IMR-90 (cell line): ENCODE measurements at regions not wholly inside any gene's neighbourhood (a gene's known extent, or its start where the extent isn't known, plus 50 kb on each side); places are given as distances from the start of the nearest gene placed in this dataset.

ENCODE experiments used
- ATAC-seq: fragments of 200-7000 bp; cut with Tn5 transposase; 2 replicates; pipeline ENCODE4 v1.9.1; 2020; ENCODE audit warnings: low read depth, mild to moderate bottlenecking, moderate library complexity
- BruUV-seq: library from RNA; stranded (reverse); fragments of 400-500 nt; replicated peaks from 2 replicates; lab custom pipeline; 2021; lab: Mats Ljungman, UMichigan
- CTCF ChIA-PET: fragments of 300-600 bp; formaldehyde crosslinking; extraction: SDS; loops from one replicate; lab custom pipeline; 2021; ENCODE audit warnings: antibody characterized with exemption; lab: Yijun Ruan, JAX
- POLR2A ChIA-PET: fragments of 300-600 bp; sonication (Branson Sonifier 250); formaldehyde crosslinking; loops from one replicate; lab custom pipeline; 2022; ENCODE audit warnings: antibody characterized with exemption; ENCODE audit not compliant: unreplicated experiment; lab: Charles Lee
- DNase-seq: peaks from one replicate; pipeline ENCODE4 v3.0.0; 2013
- H2AFZ ChIP-seq: replicated peaks from 2 replicates; pipeline ENCODE3; 2013; ENCODE audit warnings: low read length, mild to moderate bottlenecking; ENCODE audit not compliant: poor library complexity
- H2AK5ac ChIP-seq: 2 replicates; pipeline ENCODE4 v1.6.1; 2013; ENCODE audit warnings: low read depth, low read length, inconsistent platforms
- H2AK9ac ChIP-seq: replicated peaks from 2 replicates; pipeline ENCODE3; 2013; ENCODE audit warnings: mild to moderate bottlenecking, low read depth, low read length, moderate library complexity; ENCODE audit not compliant: poor library complexity
- H2BK120ac ChIP-seq: 2 replicates; pipeline ENCODE4 v1.6.1; 2013; ENCODE audit warnings: low read depth, low read length, inconsistent platforms
- H2BK15ac ChIP-seq: 3 replicates; pipeline ENCODE4 v1.6.1; 2013; ENCODE audit warnings: low read depth, low read length, inconsistent platforms
- H2BK20ac ChIP-seq: 2 replicates; pipeline ENCODE4 v1.6.1; 2013; ENCODE audit warnings: low read depth, mild to moderate bottlenecking, inconsistent platforms, low read length, moderate library complexity
- H2BK5ac ChIP-seq: 2 replicates; pipeline ENCODE4 v1.6.1; 2013; ENCODE audit warnings: mild to moderate bottlenecking, low read depth, low read length, inconsistent platforms; ENCODE audit not compliant: poor library complexity, severe bottlenecking
- H3K14ac ChIP-seq: replicated peaks from 2 replicates; pipeline ENCODE4 v1.6.1; 2013; ENCODE audit warnings: low read depth, low read length, inconsistent platforms
- H3K18ac ChIP-seq: 2 replicates; pipeline ENCODE4 v1.6.1; 2013; ENCODE audit warnings: low read depth, low read length, control low read depth
- H3K23ac ChIP-seq: 2 replicates; pipeline ENCODE4 v1.6.1; 2013; ENCODE audit warnings: low read depth, low read length, inconsistent platforms
- H3K27ac ChIP-seq: 2 replicates; pipeline ENCODE4 v1.5.1; 2013; ENCODE audit warnings: mild to moderate bottlenecking, control low read depth, low read length; ENCODE audit not compliant: insufficient read depth
- H3K27me3 ChIP-seq: 2 replicates; pipeline ENCODE4 v1.6.1; 2013; ENCODE audit warnings: low read length; ENCODE audit not compliant: control insufficient read depth, insufficient read depth
- H3K36me3 ChIP-seq: 2 replicates; pipeline ENCODE4 v1.6.1; 2013; ENCODE audit warnings: low read length, mixed read lengths; ENCODE audit not compliant: control insufficient read depth, insufficient read depth
- H3K4ac ChIP-seq: 2 replicates; pipeline ENCODE4 v1.6.1; 2013; ENCODE audit warnings: low read depth, low read length, inconsistent platforms
- H3K4me1 ChIP-seq: 2 replicates; pipeline ENCODE4 v1.6.1; 2013; ENCODE audit warnings: low read length, mixed read lengths; ENCODE audit not compliant: control insufficient read depth, insufficient read depth
- H3K4me2 ChIP-seq: 2 replicates; pipeline ENCODE4 v1.6.1; 2013; ENCODE audit warnings: low read depth, mild to moderate bottlenecking, control low read depth, low read length, moderate library complexity
- H3K4me3 ChIP-seq: 2 replicates; pipeline ENCODE4 v1.5.1; 2013; ENCODE audit warnings: low read depth, mild to moderate bottlenecking, control low read depth, low read length, moderate library complexity; ENCODE audit not compliant: insufficient read depth
- H3K56ac ChIP-seq: 2 replicates; pipeline ENCODE4 v1.6.1; 2013; ENCODE audit warnings: low read length, inconsistent platforms; ENCODE audit not compliant: insufficient read depth; ENCODE audit errors: extremely low read depth
- H3K79me1 ChIP-seq, 2 experiments: 2 replicates each; pipeline ENCODE4 v1.6.1; 2013; ENCODE audit warnings: low read length in 2 of 2, inconsistent platforms in 1 of 2, low read depth in 1 of 2
- H3K9ac ChIP-seq: 2 replicates; pipeline ENCODE4 v1.6.1; 2013; ENCODE audit warnings: low read depth, low read length, control low read depth
- H3K9me1 ChIP-seq: 2 replicates; pipeline ENCODE4 v1.6.1; 2013; ENCODE audit warnings: low read length, inconsistent platforms; ENCODE audit not compliant: insufficient read depth
- H3K9me3 ChIP-seq: 2 replicates; pipeline ENCODE4 v1.6.1; 2013; ENCODE audit warnings: low read length; ENCODE audit not compliant: control insufficient read depth, insufficient read depth
- H4K20me1 ChIP-seq: 2 replicates; pipeline ENCODE4 v1.6.1; 2013; ENCODE audit warnings: low read length, inconsistent platforms; ENCODE audit not compliant: insufficient read depth
- H4K5ac ChIP-seq: 2 replicates; pipeline ENCODE4 v1.6.1; 2013; ENCODE audit warnings: mild to moderate bottlenecking, low read depth, low read length, control low read depth
- H4K8ac ChIP-seq, 2 experiments: 2 replicates each; pipeline ENCODE4 v1.6.1; 2013; ENCODE audit warnings: low read depth in 2 of 2, low read length in 2 of 2, control low read depth in 1 of 2, inconsistent platforms in 1 of 2
- H4K91ac ChIP-seq: 2 replicates; pipeline ENCODE4 v1.6.1; 2013; ENCODE audit warnings: low read depth, low read length, inconsistent platforms; ENCODE audit not compliant: insufficient read depth
- BHLHE40 ChIP-seq: fragments of 150-350 bp; IDR thresholded peaks from 2 replicates; pipeline ENCODE4 v1.6.1; 2016; ENCODE audit warnings: mild to moderate bottlenecking, low read depth, low read length
- CEBPB ChIP-seq: IDR thresholded peaks from 2 replicates; pipeline ENCODE4 v1.6.1; 2012; ENCODE audit warnings: low read depth, low read length, improper control_type of control experiment
- ELK1 ChIP-seq: fragments of 150-350 bp; IDR thresholded peaks from 2 replicates; pipeline ENCODE4 v1.6.1; 2016; ENCODE audit warnings: low read depth, mild to moderate bottlenecking, low read length, moderate library complexity, borderline replicate concordance
- FOS ChIP-seq: fragments of 150-350 bp; IDR thresholded peaks from 2 replicates; pipeline ENCODE4 v1.6.1; 2016; ENCODE audit warnings: low read depth, low read length
- MAFK ChIP-seq: IDR thresholded peaks from 2 replicates; pipeline ENCODE4 v1.6.1; 2012; ENCODE audit warnings: low read depth, low read length, improper control_type of control experiment
- MAZ ChIP-seq: IDR thresholded peaks from 2 replicates; pipeline ENCODE4 v1.6.1; 2012; ENCODE audit warnings: low read depth, mild to moderate bottlenecking, low read length, improper control_type of control experiment, moderate library complexity, borderline replicate concordance
- MXI1 ChIP-seq: IDR thresholded peaks from 2 replicates; pipeline ENCODE4 v1.6.1; 2012; ENCODE audit warnings: low read depth, mild to moderate bottlenecking, low read length, moderate library complexity, borderline replicate concordance
- NFE2L2 ChIP-seq: fragments of 150-350 bp; IDR thresholded peaks from 2 replicates; pipeline ENCODE4 v1.6.1; 2016; ENCODE audit warnings: low read depth, mild to moderate bottlenecking, low read length
- POLR2A ChIP-seq: IDR thresholded peaks from 2 replicates; pipeline ENCODE4 v1.6.1; 2012; ENCODE audit warnings: mild to moderate bottlenecking, low read depth, low read length
- RAD21 ChIP-seq: IDR thresholded peaks from 2 replicates; pipeline ENCODE4 v1.6.1; 2012; ENCODE audit warnings: low read length, improper control_type of control experiment
- RCOR1 ChIP-seq: IDR thresholded peaks from 2 replicates; pipeline ENCODE4 v1.6.1; 2012; ENCODE audit warnings: mild to moderate bottlenecking, low read length, improper control_type of control experiment; ENCODE audit not compliant: insufficient replicate concordance
- SMC3 ChIP-seq: fragments of 150-350 bp; IDR thresholded peaks from 2 replicates; pipeline ENCODE4 v1.6.1; 2016; ENCODE audit warnings: low read depth, mild to moderate bottlenecking, antibody characterized with exemption, low read length, moderate library complexity
- USF2 ChIP-seq: fragments of 150-350 bp; IDR thresholded peaks from 2 replicates; pipeline ENCODE4 v1.6.1; 2017; ENCODE audit warnings: mild to moderate bottlenecking, antibody characterized with exemption, low read length, low read depth
- WGBS, 2 experiments: methylation state at CpG; one replicate each; pipeline versions ENCODE4 v1.1.5 to v1.1.7; 2013; ENCODE audit warnings: missing lambda C conversion rate in 2 of 2; ENCODE audit not compliant: insufficient read length in 1 of 2; ENCODE audit errors: extremely low coverage in 2 of 2; 5-methylcytosine and 5-hydroxymethylcytosine counted together
- dilution Hi-C: fragments of 300-500 bp; cut with HindIII; formaldehyde crosslinking; loops from one replicate; pipeline ENCODE4 v1.14.3; 2018; ENCODE audit warnings: low sequenced_read_pairs; ENCODE audit not compliant: unreplicated experiment
- in situ Hi-C: fragments of 300-500 bp; cut with MboI; formaldehyde crosslinking; loops from 3 replicates; pipeline ENCODE4 v1.14.3; 2019; ENCODE audit warnings: low sequenced_read_pairs, inconsistent platforms, mixed read lengths
- intact Hi-C: fragments of 100-400 bp; cut with micrococcal nuclease; formaldehyde crosslinking; loops from 2 replicates; pipeline ENCODE4 v1.10.0; 2022

GRCh38 chr2:150137338-150138069 is 350.0 kb downstream of the RND3 start:
- CTCF ChIA-PET, result no interaction called here
- TF ChIP-seq MAZ (no peak), USF2 (no peak), ELK1 (no peak), RCOR1 (no peak), MAFK (no peak), FOS (no peak), BHLHE40 (no peak), MXI1 (no peak), POLR2A (no peak), RAD21 (no peak), SMC3 (no peak), CEBPB (no peak), NFE2L2 (no peak)
- Histone ChIP-seq H3K9ac (no peak overlapping the region), H2BK5ac (no peak overlapping the region), H4K20me1 (no peaks in the 10 kb centered on the region), H3K36me3 (no peaks in the 10 kb centered on the region), H3K4me2 (no peak overlapping the region), H3K9me1 (peaks cover 4% of the 10 kb centered on the region), H2BK120ac (no peak overlapping the region), H4K8ac (no peak overlapping the region), H3K4me3 (no peak overlapping the region), H3K79me1 (no peaks in the 10 kb centered on the region), H4K91ac (no peak overlapping the region), H2AFZ (no peak overlapping the region), H3K56ac (no peak overlapping the region), H2AK9ac (no peak overlapping the region), H2AK5ac (no peak overlapping the region), H3K23ac (no peak overlapping the region), H3K9me3 (no peaks in the 10 kb centered on the region), H2BK15ac (no peak overlapping the region), H3K4ac (no peak overlapping the region), H4K5ac (no peak overlapping the region), H2BK20ac (no peak overlapping the region), H3K18ac (no peak overlapping the region), H3K4me1 (peaks cover 7% of the 10 kb centered on the region), H3K27me3 (no peaks in the 10 kb centered on the region), H3K27ac (no peak overlapping the region), H3K14ac (no peak overlapping the region; the same call in 1 of the 2 replicates)
- dilution Hi-C loops (no loop called here), intact Hi-C loops (loop anchor here (10.0 kb wide), 1 partner anchor 327 kb away; no protein-coding TSS in a partner anchor), in situ Hi-C loops (loop anchor here (25.0 kb wide), 2 partner anchors 325 to 1100 kb away; no protein-coding TSS in a partner anchor)
- BruUV-seq, result no TSS peak
- DNase-seq, result no peak
- ATAC-seq, result no peak
- WGBS, 2 experiments, result 100% methylated on average over 1 of the region's 5 CpGs; no CpG with 5 or more reads in 1 of the 2 experiments
- POLR2A ChIA-PET, result no interaction called here
